HG02884 (cell line): ENCODE measurements at regions not wholly inside any gene's neighbourhood (a gene's known extent, or its start where the extent isn't known, plus 50 kb on each side); places are given as distances from the start of the nearest gene placed in this dataset.

ENCODE experiments used
- ATAC-seq: cut with Tn5 transposase; IDR thresholded peaks from one replicate; pipeline ENCODE4 v1.9.1; 2021; ENCODE audit warnings: mild to moderate bottlenecking, moderate library complexity; ENCODE audit not compliant: unreplicated experiment

GRCh38 chr3:14307656-14308302 is 94.6 kb upstream of the SLC6A6 start:
- ATAC-seq = no peak

- no peak for ATAC-seq
These were observed 90.7 kb upstream of the SLC6A6 start for GRCh38 chr3:14311729-14312128.

- no peak for ATAC-seq
These were observed 90.0 kb upstream of the SLC6A6 start for GRCh38 chr3:14312375-14312774.

DNA sequence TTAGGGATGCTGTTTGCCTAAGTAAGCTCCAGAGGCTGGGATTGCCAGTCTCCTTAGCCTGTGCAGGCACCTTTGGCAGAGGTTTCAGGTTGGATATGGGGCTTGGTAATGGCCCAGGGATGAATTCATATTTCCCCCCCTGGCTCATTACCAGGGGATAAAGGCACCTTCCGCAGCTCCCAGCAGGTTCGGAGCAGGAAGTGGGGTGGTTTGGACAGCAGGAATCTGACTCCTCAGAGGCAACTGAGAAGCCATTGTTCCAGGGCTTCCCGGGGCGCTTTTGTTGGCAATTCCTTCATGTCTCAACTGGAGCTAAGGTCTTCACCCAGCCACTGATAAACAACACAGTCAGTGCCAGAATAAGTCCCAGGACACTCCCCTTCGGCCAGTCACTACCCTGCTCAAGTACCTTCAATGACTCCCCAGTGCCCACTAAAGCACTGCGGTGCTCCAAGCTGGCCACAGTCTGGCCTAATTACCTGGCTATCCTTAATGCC is 85.3 kb upstream of the SLC6A6 start:
- ATAC-seq = no peak

GRCh38 chr3:14318646-14319045 is 83.8 kb upstream of the SLC6A6 start:
- no peak for ATAC-seq

GRCh38 chr3:14319654-14320182 is 82.7 kb upstream of the SLC6A6 start:
- ATAC-seq = peak; percentile 94

GRCh38 chr3:14320219-14320618 is 82.2 kb upstream of the SLC6A6 start:
- no peak for ATAC-seq

DNA sequence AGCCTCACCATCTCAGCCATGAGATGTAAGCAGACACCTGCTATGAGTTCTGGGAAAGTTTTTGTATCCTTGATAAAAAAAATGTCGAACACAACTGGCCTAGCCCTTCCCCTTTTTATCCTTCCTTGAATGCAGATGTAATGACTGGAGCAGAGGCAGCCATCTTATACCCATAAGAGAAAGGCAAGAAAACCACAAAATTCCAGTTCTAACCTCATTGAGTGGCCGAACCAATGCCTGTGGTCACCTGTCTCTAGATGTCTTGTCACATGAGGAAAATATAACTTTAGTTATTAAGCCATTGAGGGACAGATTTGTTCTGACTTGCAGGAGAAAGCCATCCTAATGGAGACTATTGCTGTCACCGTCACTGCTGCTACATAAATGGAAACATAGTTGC is 80.4 kb upstream of the SLC6A6 start:
- no peak for ATAC-seq

DNA sequence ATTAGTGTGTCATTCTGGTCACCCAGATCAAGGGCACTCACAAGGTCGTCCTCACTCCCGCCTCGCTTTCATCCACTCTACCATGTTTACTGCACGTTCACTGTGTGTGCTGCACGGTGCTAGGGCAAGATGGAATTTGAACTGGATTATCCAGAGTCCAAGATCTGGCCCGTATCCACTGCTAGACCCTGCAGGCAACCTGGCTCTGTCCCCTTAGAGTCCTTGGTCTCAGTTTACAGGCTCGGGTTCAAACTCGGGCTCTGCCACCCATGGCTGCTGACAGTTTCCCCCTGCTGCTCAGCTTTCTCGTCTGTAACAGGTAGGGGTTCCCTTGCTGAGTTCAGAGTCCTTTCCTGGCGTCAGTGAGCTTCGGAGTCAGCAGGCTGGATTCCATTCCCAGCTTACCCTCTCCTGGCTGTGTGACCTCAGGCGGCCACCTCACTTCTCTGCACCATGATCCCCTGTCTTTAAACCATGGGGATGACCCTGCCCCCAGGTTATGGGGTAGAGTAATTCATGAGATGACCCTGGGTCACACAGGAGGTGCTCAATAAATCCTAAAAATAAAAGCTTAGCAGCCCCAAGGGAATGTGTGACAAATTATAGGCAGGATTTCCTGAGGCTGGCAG is 79.6 kb upstream of the SLC6A6 start:
- ATAC-seq = no peak

- ATAC-seq = no peak
These were observed 78.8 kb upstream of the SLC6A6 start for GRCh38 chr3:14323401-14324223.

GRCh38 chr3:14324224-14324944 is 78.0 kb upstream of the SLC6A6 start:
- ATAC-seq = no peak

DNA sequence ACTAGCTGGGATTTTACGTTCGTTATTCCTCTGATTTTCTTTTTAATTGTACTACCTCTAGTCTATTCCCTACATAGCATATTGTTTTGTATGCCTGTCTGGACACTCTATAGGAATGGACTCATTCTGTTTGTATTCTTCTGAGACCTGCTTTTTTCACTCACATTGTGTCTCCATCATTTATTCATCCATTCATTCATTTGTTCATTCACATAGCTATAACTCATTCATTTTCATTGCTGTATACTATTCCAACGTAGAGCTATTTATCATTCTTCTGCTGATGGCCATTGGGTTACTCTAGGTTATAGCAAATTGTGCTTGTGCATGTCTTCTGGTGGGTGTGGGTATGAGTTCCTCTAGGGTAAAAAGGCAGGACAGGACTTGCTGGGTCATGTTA is 74.0 kb upstream of the SLC6A6 start:
- ATAC-seq = no peak

DNA sequence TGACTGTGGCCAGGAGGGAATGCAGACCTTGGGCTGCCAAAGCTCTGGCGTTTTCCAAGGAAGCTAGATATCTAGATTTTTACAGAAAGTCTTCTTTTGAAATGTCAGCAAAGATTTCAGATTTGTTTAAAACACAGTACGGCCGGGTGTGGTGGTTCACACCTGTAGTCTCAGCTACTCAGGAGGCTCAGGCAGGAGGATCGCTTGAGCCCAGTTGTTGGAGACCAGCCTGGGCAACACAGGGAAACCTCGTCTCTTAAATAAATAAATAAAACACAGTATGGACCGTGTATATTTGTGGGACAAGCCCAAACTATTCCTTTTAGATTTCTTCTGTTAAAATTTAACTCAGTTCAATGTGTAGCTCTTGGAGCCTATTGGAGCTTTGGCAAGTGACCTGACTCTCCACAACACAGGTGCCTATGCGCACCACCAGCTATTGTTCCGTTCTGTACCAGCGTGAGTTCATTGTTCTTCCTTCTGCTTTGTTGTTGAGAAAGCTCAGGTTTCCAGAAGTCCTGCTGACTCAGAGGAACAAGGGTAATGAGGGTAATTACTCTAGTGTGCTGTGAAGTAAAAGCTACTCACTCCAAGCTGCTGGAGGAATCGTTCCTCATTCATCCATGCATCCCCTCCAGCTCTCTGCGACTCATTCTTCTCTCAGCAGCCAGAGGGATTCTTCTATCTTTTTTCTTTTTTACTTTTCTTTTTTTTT is 73.1 kb upstream of the SLC6A6 start:
- no peak for ATAC-seq

GRCh38 chr3:14329842-14330241 is 72.6 kb upstream of the SLC6A6 start:
- ATAC-seq = no peak

- no peak for ATAC-seq
These were observed 71.9 kb upstream of the SLC6A6 start for GRCh38 chr3:14330508-14330907.

DNA sequence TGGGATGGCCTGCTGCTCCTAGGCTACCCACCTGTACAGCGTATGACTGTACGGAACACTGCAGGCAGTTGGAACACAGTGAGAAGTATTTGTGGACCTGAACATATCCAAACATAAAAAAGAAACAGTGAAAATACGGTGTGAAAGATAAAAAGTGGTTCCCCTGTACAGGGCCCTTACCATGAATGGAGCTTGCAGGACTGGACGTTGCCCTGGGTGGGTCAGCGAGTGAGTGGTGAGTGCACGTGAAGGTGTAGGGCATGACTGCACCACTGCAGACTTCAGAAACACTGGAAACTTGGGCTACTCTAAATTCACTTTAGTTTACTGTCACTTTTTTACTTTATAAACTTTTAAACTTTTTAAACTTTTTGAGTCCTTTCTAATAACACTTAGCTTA is 71.2 kb upstream of the SLC6A6 start:
- no peak for ATAC-seq

GRCh38 chr3:14332392-14332791 is 70.0 kb upstream of the SLC6A6 start:
- no peak for ATAC-seq

- ATAC-seq = no peak
These were observed 69.2 kb upstream of the SLC6A6 start for GRCh38 chr3:14333215-14333614.

GRCh38 chr3:14333621-14334020 is 68.8 kb upstream of the SLC6A6 start:
- no peak for ATAC-seq

- ATAC-seq = no peak
These were observed 68.3 kb upstream of the SLC6A6 start for GRCh38 chr3:14334136-14334535.
